GM12878 (cell line): ENCODE measurements at regions not wholly inside any gene's neighbourhood (a gene's known extent, or its start where the extent isn't known, plus 50 kb on each side); places are given as distances from the start of the nearest gene placed in this dataset.

ENCODE experiments used
- ATAC-seq: fragments of 200-7000 bp; cut with Tn5 transposase; 3 replicates; pipeline ENCODE4 v1.9.1; 2020; ENCODE audit warnings: mild to moderate bottlenecking, moderate library complexity
- BruUV-seq: library from RNA; stranded (reverse); fragments of 400-500 nt; replicated peaks from 2 replicates; lab custom pipeline; 2021; lab: Mats Ljungman, UMichigan
- CTCF ChIA-PET: fragments of 300-600 bp; sonication (Branson Sonifier 250); formaldehyde crosslinking; extraction: SDS; loops from one replicate; lab custom pipeline; 2021; ENCODE audit warnings: inconsistent platforms; lab: Yijun Ruan, JAX
- POLR2A ChIA-PET: fragments of 350-600 bp; formaldehyde crosslinking; extraction: SDS; loops from one replicate; lab custom pipeline; 2021; ENCODE audit warnings: inconsistent platforms; lab: Charles Lee
- RAD21 ChIA-PET: fragments of 300-600 bp; sonication (Branson Sonifier 250); formaldehyde crosslinking; loops from one replicate; lab custom pipeline; 2023; ENCODE audit warnings: antibody characterized with exemption; ENCODE audit not compliant: unreplicated experiment; lab: Charles Lee
- SMC1A ChIA-PET: fragments of 300-600 bp; sonication (Branson Sonifier 250); formaldehyde crosslinking; loops from one replicate; lab custom pipeline; 2023; ENCODE audit not compliant: unreplicated experiment, uncharacterized antibody; lab: Charles Lee
- DNase-seq: peaks from one replicate; pipeline ENCODE4 v3.0.0-alpha.2; 2011; ENCODE audit warnings: low read depth, low spot score
- FAIRE-seq: peaks from 3 replicates; lab custom pipeline; 2011; peaks lifted over from hg19 to GRCh38; lab: Jason Lieb, UNC
- H2AFZ ChIP-seq: 2 replicates; pipeline ENCODE4 v1.6.0; 2011; ENCODE audit warnings: low read depth, low read length, control low read depth; ENCODE audit not compliant: control insufficient read depth
- H3K27ac ChIP-seq: 2 replicates; pipeline ENCODE4 v1.5.1; 2011; ENCODE audit warnings: control low read depth; ENCODE audit not compliant: control insufficient read depth, insufficient read depth
- H3K27me3 ChIP-seq, 2 experiments: replicated peaks in 1 of 2; 2 replicates each; pipeline versions ENCODE4 v1.6.0 to v1.6.1; 2011; ENCODE audit warnings: low read length in 1 of 2; ENCODE audit not compliant: control insufficient read depth in 2 of 2, insufficient read depth in 2 of 2
- H3K36me3 ChIP-seq, 2 experiments: 2 replicates each; pipeline ENCODE4 v1.5.1; 2011; ENCODE audit warnings: low read length in 1 of 2; ENCODE audit not compliant: control insufficient read depth in 2 of 2, insufficient read depth in 2 of 2
- H3K4me1 ChIP-seq: 2 replicates; pipeline ENCODE4 v1.6.1; 2011; ENCODE audit warnings: mild to moderate bottlenecking, low read length, moderate library complexity, mixed read lengths; ENCODE audit not compliant: control insufficient read depth, insufficient read depth
- H3K4me2 ChIP-seq: 2 replicates; pipeline ENCODE4 v1.6.0; 2011; ENCODE audit warnings: control low read depth; ENCODE audit not compliant: control insufficient read depth, insufficient read depth
- H3K4me3 ChIP-seq: fragments of 200-600 bp; sonication (generic); 2 replicates; pipeline ENCODE4 v1.5.1; 2016
- H3K79me2 ChIP-seq: 2 replicates; pipeline ENCODE4 v1.6.0; 2011; ENCODE audit warnings: low read length; ENCODE audit not compliant: control insufficient read depth, insufficient read depth
- H3K9ac ChIP-seq: 2 replicates; pipeline ENCODE4 v1.8.0; 2011; ENCODE audit warnings: low read length, control low read depth, mixed read lengths; ENCODE audit not compliant: control insufficient read depth, insufficient read depth
- H3K9me3 ChIP-seq: replicated peaks from 3 replicates; pipeline ENCODE4 v1.5.1; 2011; ENCODE audit warnings: mild to moderate bottlenecking, low read length; ENCODE audit not compliant: control insufficient read depth, insufficient read depth
- H4K20me1 ChIP-seq: 2 replicates; pipeline ENCODE4 v1.6.0; 2011; ENCODE audit not compliant: control insufficient read depth, insufficient read depth
- ATF3 ChIP-seq: IDR thresholded peaks from 2 replicates; pipeline ENCODE4 v1.6.1; 2011; ENCODE audit warnings: low read depth, mild to moderate bottlenecking, low read length, moderate library complexity, borderline replicate concordance; ENCODE audit errors: extremely low read depth
- BACH1 ChIP-seq: fragments of 450-650 bp; IDR thresholded peaks from 2 replicates; pipeline ENCODE4 v1.6.1; 2017; ENCODE audit warnings: mild to moderate bottlenecking, borderline replicate concordance
- CHD4 ChIP-seq: fragments of 200-600 bp; sonication (generic); IDR thresholded peaks from 2 replicates; pipeline ENCODE4 v1.6.1; 2016; ENCODE audit warnings: mild to moderate bottlenecking
- HDAC6 ChIP-seq: fragments of 200-600 bp; sonication (generic); IDR thresholded peaks from one replicate; pipeline ENCODE4 v1.8.0; 2017; ENCODE audit warnings: antibody characterized with exemption; ENCODE audit not compliant: unreplicated experiment
- HDGF ChIP-seq: fragments of 450-650 bp; IDR thresholded peaks from 2 replicates; pipeline ENCODE4 v1.6.1; 2016; ENCODE audit warnings: antibody characterized with exemption
- NFYB ChIP-seq: IDR thresholded peaks from 2 replicates; pipeline ENCODE4 v1.6.1; 2011; ENCODE audit warnings: low read depth, mild to moderate bottlenecking, low read length, improper control_type of control experiment, moderate library complexity; ENCODE audit not compliant: insufficient read depth
- RAD51 ChIP-seq: fragments of 450-650 bp; IDR thresholded peaks from 2 replicates; pipeline ENCODE4 v1.6.1; 2016; ENCODE audit warnings: moderate library complexity, mild to moderate bottlenecking, inconsistent platforms
- RBBP5 ChIP-seq: fragments of 200-600 bp; sonication (generic); conservative IDR thresholded peaks from 2 replicates; pipeline ENCODE4 v1.6.1; 2016
- SMAD1 ChIP-seq: fragments of 450-650 bp; IDR thresholded peaks from 2 replicates; pipeline ENCODE4 v1.6.1; 2018; ENCODE audit warnings: mild to moderate bottlenecking, low read depth; ENCODE audit not compliant: partially characterized antibody
- SMAD5 ChIP-seq: IDR thresholded peaks from 2 replicates; pipeline ENCODE4 v1.6.1; 2016; ENCODE audit warnings: antibody characterized with exemption, low read depth
- ZBED1 ChIP-seq: IDR thresholded peaks from 2 replicates; pipeline ENCODE4 v1.6.1; 2016; ENCODE audit warnings: borderline replicate concordance
- WGBS: methylation state at CpG from one replicate; pipeline ENCODE4 v1.1.6; 2016; ENCODE audit warnings: low lambda C conversion rate; ENCODE audit not compliant: insufficient replicate concordance, insufficient coverage; ENCODE audit errors: missing lambda C conversion rate; 5-methylcytosine and 5-hydroxymethylcytosine counted together
- in situ Hi-C: fragments of 300-500 bp; cut with MboI; formaldehyde crosslinking; loops from 9 replicates; pipeline ENCODE4 v1.14.3; 2018; ENCODE audit warnings: mixed read lengths
- intact Hi-C: fragments of 100-400 bp; cut with micrococcal nuclease; formaldehyde crosslinking; loops from one replicate; pipeline ENCODE4 v1.14.2; 2022; ENCODE audit not compliant: unreplicated experiment
- TF ChIP-seq, protein P1 (sequence below): fragments of 450-650 bp; formaldehyde crosslinking; IDR thresholded peaks from 2 replicates; pipeline ENCODE4 v1.4.0; 2022; ENCODE audit warnings: mild to moderate bottlenecking, moderate library complexity

GRCh38 chr6:142008781-142009180, 123.9 kb upstream of the GJE1 start:
- Histone ChIP-seq H3K4me3 (no peak overlapping the region), H3K79me2 (no peaks in the 10 kb centered on the region), H4K20me1 (no peaks in the 10 kb centered on the region), H3K9me3 (no peaks in the 10 kb centered on the region), H3K4me2 (no peak overlapping the region), H3K36me3 (no peaks in the 10 kb centered on the region), H3K4me1 (no peaks in the 10 kb centered on the region), H3K27ac (no peak overlapping the region), H3K27me3 (no peaks in the 10 kb centered on the region), H2AFZ (no peak overlapping the region), H3K9ac (no peak overlapping the region)
- 38% methylated on average over 1 of the region's 1 CpG for WGBS
- POLR2A ChIA-PET = no interaction called here
- FAIRE-seq = no peak
- DNase-seq = no peak
- in situ Hi-C loops (no loop called here), intact Hi-C loops (no loop called here)
- SMC1A ChIA-PET = no interaction called here
- RAD21 ChIA-PET = no interaction called here
- no peak for ATAC-seq
- no peak for TF ChIP-seq NFYB
- TF ChIP-seq, protein P1, sequence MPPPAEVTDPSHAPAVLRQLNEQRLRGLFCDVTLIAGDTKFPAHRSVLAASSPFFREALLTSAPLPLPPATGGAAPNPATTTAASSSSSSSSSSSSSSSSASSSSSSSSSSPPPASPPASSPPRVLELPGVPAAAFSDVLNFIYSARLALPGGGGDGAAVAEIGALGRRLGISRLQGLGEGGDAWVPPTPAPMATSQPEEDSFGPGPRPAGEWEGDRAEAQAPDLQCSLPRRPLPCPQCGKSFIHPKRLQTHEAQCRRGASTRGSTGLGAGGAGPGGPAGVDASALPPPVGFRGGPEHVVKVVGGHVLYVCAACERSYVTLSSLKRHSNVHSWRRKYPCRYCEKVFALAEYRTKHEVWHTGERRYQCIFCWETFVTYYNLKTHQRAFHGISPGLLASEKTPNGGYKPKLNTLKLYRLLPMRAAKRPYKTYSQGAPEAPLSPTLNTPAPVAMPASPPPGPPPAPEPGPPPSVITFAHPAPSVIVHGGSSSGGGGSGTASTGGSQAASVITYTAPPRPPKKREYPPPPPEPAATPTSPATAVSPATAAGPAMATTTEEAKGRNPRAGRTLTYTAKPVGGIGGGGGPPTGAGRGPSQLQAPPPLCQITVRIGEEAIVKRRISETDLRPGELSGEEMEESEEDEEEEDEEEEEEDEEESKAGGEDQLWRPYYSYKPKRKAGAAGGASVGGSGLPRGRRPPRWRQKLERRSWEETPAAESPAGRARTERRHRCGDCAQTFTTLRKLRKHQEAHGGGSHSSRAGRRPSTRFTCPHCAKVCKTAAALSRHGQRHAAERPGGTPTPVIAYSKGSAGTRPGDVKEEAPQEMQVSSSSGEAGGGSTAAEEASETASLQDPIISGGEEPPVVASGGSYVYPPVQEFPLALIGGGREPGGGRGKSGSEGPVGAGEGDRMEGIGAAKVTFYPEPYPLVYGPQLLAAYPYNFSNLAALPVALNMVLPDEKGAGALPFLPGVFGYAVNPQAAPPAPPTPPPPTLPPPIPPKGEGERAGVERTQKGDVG (CRISPR knock-in tag) = no peak
- no peak for TF ChIP-seq RAD51
- no peak for TF ChIP-seq BACH1
- TF ChIP-seq HDGF = no peak
- TF ChIP-seq HDAC6 = no peak
- TF ChIP-seq SMAD1 = no peak
- no peak for TF ChIP-seq CHD4
- TF ChIP-seq ATF3 = no peak
- TF ChIP-seq SMAD5 = no peak
- TF ChIP-seq ZBED1 = no peak
- TF ChIP-seq RBBP5 = no peak
- CTCF ChIA-PET = no interaction called here
- no TSS peak for BruUV-seq
